GM19035 (cell line): ENCODE measurements at regions not wholly inside any gene's neighbourhood (a gene's known extent, or its start where the extent isn't known, plus 50 kb on each side); places are given as distances from the start of the nearest gene placed in this dataset.

Source experiments
- ATAC-seq: cut with Tn5 transposase; IDR thresholded peaks from one replicate; pipeline ENCODE4 v1.9.1; 2021; ENCODE audit not compliant: unreplicated experiment

DNA sequence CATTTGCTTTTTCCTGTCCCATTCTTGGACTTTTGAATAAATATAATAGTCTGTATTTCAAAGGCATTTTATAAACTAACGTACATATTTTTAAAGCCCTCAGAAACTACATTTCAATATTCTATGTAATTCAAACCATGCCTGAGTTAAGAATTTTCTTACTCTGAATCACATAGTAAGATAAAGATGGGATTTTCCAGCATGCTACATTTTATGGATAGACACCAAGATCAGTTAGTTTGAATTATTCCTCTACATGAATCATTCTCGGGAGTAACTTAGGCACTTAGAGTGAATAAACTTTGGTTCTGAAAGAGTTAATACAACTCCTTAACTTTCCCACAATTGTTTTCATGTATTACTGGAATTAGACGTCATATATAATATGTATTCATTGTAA is 713.3 kb upstream of the CBLB start:
- no peak for ATAC-seq

DNA sequence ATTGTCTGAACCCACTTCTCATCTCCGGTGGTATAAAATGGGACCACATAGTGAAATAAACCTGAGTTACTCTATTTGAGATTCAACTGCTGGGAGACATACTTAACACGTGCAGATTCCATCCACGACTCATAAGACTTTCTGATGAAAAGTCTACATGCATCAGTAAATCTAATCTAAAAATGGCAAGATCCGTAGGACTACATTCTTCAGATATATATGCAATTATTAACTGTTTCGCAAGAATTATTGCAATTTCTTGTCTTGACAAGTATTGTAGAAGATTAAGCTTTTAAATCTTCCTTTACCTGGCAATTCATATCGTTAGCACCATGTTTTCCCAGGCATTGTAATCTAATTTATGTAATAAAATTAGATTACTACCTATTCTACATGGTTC is 718.7 kb upstream of the CBLB start:
- ATAC-seq: no peak

DNA sequence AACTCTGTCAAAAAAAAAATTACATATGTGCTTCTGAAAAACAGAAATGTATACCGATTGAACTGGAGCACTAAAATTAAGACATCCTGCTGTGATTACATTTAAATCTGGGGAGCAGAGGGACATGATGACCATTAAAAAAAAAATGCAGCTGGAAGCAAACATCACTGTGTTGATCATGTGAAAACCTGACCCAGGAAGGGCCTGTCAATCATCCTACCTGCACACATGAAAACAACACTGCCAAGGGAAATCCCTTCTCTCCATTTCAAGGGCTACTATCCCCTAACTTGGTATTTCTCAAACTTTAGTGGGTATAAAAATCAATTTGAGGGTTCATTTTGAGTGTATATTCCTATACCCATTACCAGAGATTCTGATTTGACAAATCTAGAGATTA is 719.9 kb upstream of the CBLB start:
- ATAC-seq: no peak

DNA sequence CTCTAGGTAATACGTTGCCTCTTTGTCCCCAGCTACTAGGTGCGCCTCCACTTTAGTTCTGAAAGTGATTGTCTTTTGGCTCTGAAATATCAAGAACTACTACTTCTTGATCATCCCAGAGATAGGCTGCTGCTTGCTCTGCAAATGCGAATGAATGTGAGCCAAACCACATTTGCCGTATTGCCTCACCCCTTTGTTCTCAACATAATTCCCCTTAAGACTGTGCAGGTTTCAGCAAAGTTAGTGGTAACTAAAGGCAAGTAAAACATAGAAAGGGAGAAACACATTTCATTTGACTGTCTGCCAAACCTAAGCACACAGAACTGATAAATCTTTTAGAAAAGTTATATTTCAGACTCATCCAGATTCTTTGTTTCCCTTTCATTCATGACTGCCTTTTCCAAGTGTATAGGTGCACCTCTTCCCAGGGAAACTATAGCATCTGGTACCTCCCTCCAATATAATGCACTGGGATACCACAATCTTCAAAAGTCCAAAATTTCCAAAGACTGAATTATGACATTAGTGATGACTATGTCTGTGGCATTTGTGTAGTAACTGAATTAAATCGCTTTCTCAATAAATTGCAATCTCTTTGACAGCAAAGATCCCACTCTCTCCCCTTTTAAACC is 720.6 kb upstream of the CBLB start:
- ATAC-seq: no peak

DNA sequence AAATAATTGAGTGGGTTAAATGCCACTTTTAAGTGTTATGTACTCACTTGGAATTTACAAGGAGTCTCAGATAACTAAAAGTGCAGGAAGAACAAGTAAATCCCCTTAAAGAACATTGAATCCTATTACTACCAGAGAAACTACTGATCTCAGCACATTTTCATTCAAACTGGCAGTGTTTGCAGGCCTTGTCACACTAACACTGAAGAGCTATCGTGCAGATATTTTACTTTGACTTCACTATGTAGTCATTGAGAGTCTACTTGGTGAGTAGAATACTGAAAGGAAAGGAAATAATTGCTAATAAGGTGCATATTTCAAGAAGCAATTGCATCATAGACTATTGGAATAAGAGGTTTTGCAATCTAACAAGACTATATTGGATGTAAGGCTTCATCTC is 721.4 kb upstream of the CBLB start:
- no peak for ATAC-seq

DNA sequence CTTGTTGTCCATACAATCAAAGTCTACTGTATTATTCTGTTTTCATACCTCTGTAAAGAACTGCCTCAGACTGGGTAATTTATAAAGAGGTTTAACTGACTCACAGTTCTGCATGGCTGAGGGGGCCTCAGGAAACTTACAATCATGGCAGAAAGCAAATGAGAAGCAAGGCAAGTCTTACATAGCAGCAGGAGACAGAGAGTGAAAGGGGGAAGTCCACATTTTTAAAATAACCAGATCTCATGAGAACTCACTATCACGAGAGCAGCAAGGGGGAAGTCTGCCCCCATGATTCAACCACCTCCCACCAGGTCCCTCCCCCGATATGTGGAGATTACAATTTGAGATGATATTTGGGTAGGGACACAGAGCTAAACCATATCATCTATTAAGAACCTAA is 724.6 kb upstream of the CBLB start:
- ATAC-seq: no peak

DNA sequence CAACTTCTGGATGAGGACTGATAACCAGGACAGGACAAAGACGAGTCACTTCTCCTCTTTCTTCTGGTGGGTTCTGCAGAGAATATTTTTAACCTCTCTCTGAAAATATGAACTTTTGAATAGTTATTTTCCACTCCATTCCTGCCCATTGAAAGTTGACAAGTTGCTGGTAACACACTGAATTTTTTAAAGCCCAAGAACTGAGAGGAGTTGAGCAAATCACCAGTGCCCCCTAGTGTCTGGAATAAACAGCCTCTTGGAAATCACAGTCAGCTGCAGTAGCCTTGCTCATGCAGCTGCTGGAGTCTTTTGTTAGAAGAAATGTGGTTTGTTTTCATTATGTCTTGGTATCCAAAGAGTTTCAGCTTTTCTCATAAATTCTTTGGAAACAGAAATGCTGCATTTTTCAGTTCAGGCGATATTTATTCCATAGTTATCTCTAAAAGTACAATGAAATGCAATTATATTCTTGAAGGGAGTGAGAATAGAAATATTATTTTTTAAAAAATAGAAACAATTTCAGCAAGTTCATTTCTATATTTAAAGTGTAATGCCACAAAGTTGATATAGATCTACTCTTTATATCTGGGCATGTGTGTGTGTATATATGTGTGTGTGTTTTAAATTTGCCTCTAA is 741.0 kb upstream of the CBLB start:
- ATAC-seq: peak; percentile 93

DNA sequence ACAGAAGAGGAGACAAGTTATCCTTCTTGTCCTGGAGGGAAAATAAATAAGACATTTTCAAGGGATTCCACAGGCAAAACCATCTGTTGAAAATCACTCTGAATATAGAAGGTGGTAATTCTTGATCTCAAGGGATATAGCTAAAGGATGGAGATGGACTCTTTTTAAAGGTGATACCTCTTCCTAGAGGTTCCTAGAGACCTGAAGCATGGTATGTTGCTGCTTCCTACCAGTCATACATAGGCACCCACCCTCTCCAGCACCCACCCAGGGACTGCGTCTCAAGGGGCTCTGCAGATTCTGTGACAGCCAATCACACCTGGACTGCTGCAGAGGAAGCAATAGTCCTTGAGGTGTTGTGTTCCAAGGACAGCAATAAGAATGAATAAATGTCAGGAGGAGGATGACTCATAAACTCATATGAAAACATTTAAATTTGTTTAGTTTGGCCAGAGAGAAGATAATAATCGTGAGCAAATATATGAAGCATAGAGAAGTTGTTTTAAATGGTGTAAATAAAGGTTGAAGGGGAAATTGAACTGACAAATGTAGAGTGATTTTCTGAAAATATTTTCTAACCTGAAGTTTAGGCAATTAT is 741.6 kb upstream of the CBLB start:
- no peak for ATAC-seq

DNA sequence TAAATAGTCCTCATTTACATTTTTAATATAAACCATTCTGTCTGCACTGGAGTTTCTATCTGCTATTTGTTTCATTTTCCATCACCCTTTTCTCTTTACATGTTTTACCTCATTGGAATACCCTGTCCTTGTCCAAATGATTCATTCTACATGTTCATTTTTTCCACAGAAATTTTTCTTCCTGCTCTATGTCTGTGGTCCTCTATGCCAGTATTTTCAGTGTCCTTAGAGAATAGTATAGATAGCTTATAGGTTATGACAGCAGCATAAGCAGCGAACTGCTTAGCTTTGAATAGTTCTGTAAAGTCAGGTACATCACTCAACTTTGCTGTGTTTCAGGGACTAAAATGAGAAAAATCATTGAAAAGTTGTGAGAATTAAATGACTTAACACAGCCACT is 742.3 kb upstream of the CBLB start:
- no peak for ATAC-seq

DNA sequence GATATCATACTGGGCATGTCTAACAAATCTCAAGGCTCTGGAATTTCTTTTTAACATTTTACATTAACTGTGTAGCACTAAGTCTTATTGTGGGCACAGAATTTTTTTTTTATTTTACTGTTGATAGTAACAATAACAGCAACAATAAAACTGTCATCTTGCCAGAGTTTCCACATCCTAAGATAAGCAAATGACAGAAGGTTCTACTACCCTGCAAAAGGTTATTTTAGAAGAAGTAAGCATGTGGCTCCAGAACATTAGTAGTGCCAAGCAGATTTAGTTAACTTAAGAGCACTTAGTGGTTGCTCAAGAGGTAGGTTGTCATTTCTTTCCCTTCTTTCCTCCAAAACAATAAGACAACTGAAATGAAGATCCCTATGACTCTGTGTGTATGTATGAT is 743.0 kb upstream of the CBLB start:
- no peak for ATAC-seq

DNA sequence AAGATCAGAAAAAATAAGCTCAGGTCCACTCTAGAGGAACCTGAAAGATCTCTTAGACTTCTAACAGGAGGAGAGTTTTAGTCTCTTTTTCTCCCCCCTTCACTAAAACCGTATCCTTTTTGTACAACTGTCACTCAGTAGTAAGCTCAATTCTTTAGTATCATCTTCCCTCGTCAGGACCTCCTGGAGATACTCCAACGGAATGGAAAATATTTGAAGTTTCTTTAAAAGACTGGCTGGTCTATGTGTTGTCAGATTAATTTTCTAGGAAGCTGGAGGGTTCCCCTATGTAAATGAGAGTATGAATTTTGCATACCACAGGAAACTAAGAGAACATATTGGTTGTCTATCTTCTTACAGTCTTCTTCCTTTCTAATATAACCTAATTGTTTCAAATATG is 747.7 kb upstream of the CBLB start:
- no peak for ATAC-seq

DNA sequence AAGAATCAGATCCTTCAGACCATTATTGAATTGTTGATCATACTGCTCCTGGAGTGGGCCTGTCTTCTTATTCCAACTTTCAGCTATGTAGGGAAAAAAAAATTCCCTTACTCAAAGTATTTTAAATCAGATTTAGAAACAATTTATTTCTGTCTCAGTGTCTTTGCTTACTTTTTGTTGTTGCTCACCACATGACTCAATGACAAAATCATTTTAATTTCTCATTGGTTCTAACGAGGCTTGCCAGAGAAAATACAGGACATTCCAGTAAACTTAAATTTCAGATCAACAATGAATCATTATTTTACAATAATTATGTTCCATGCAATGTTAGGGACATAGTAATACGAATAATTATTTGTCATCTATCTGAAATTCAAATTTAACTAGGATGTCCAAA is 748.5 kb upstream of the CBLB start:
- ATAC-seq: no peak

DNA sequence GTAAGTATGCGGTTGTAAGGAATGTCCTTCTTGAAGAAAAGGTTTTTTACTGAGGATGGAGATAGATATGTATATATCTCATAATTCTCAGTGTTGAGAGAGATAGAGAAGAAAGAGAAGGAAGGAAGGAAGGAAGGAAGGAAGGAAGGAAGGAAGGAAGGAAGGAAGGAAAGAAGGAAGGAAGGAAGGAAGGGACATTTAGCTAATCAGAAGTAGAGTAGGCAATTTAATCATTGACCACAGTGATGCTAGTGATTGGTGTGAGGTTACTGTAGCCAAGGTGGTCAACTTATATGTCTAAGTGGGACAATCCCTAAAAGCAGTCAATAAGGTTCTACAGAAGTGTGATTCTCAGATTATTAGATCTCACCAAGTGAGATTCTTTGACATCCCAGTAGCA is 751.8 kb upstream of the CBLB start:
- no peak for ATAC-seq

DNA sequence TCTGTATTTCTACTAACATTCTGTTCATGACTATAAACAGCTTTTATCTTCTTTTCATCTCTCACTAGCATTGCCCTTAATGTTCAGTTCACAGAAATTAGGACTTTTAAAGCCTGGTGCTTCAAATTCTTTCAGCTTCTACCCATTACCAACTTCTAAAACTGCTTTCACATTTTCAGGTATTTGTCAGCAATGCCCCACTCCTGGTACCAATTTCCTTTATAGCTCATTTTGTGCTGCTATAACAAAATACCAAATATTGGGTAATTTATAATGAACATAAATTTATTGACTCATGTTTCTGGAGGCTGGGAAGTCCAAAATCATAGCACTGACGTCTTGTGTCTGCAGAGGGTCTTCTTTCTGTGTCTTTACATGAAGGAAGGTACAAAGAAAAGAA is 753.1 kb upstream of the CCDC54 start:
- no peak for ATAC-seq

DNA sequence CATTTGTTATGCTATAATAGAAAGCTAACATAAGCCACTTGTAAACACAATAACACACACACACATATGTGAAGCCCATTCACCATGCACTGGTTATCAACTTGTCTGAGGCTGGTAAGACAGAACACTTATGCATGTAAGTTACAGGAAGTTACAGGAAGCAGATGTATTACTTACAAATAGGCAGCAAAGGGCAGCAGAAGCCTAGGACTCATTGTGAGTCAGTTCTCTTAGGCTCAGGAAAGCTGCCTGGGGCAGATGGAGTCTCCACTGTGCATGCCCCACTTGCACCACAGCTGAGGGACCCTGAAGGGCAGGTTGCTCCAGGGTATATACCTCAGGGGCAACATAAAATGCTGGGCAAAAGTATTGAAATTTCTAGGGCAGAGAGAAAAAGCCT is 748.8 kb upstream of the CCDC54 start:
- no peak for ATAC-seq

DNA sequence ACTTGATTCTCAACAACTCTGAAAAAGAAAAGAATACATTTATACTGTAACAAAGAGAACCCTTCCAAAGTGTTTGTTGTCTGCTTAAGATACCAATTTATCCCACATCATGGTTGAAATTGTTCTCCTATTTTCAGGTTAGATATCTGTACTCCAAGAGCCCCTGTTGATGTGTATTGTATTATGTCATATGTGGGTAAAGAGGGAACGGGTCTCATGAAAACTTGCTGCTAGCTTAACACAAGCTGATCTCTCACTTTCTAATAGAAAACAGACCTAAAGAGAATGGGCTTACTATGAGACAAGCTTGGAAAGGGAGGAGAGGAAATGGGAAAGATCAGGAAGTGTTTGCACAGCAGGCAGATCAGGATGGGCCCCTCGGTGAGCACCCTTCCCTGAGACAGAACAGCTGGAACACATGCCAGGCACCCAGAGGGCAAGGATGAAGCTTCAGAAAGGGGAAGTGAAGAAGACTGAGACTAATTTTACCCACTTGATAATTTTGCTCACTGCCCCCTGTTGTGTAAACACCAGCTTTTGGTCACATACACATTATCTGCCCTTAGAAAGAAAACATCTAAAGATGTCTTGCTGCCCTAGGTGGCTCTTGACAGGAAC is 747.9 kb upstream of the CCDC54 start:
- ATAC-seq: peak; percentile 86

DNA sequence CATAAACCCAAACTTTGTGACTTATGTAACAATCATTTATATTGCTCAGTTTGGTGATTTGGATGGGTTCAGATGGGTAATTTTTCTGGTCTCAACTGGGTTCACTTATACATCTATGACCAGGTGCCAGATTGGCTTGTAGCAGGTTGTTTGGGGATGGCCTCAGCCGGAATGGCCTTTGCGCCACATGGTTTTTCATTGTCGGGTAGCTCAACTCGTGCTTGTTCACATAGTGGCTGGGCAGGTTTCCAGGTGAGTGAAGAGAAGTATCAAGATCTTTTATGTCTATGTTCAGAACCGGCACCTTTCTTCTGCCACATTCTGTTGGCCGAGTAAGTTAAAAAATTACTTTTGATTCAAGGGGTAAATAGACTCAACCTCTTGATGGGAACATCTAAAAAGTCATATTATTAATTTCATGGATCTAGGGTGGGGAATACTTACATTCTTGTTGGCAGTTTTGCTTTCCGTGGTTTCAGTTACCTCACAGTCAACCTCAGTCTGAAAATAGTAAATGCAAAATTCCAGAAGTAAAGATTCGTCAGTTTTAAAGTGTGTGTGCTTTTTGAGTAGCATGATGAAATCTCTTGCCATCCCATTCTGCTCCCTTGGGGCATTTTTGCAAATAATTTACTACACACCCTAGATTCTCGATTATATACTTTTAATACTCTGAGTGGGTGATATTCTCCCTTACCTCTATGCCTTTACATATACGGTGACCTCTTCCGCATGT is 745.7 kb upstream of the CCDC54 start:
- no peak for ATAC-seq

DNA sequence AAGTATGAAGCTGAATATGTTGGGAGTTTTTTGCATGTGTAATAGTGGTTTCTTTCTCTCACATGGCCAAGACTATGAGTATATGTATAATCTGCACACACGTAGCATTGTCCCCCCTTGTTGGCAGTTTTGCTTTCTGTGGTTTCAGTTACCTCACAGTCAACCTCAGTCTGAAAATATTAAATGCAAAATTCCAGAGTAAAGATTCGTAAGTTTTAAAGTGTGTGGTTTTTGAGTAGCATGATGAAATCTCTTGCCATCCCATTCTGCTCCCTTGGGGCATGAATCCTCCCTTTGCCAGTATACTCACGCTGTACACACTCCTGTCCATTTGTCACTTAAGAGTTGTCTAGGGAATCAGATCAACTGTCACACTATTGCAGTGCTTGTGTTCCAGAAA is 742.0 kb upstream of the CCDC54 start:
- ATAC-seq: no peak

DNA sequence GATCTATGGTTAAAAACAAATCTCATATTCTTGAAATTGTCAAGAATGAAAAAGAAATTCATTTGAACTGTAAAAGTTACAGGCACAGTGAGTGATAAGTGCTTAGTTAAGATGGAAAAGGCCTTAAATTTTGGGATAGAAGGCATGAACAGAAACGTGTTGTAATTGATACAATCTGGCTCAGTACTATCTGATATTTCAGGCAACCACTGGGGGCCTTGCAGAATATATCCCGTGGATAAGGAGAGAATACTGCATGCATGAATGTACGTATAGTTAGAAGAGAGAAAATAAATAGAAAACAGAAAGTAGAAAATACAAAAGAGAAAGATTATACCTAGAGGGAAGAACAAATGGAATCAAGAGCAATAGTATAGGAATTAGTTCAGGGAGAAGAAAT is 741.4 kb upstream of the CCDC54 start:
- ATAC-seq: no peak

DNA sequence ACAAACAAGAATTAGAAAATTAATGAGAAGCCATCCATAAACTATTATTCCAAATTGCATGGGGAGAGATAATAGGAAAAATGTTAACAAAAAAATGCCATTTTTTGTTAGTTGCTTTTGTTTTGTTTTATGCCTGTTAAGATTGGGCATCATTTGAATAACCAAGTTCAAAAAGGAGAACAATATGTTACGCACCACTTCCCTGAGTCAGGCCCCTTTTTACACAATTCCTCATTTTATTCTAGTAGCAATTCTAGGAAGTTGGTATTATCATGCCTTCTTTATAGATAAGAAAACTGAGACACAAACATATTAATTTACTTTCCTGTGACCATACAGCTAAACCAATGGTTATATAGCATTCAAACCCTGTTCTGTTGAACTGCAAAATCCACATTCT is 736.9 kb upstream of the CCDC54 start:
- ATAC-seq: no peak

DNA sequence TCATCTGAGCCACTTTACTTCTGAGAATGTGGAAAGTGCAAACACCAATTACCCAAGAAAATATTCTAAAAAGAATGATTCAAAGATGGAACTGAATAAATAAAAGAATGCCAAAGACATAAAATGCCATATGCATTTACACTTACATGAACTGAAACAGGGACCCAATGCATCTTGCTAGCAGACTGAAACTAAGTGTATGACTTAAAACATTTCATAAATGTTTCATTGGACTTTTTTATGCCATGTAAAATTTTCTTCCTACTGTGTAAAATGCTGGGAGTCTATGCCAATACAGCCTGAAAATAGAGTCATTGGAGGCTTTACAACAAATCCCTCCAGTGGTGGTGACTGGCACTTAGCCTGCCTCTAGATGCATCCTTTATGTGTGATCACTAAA is 735.1 kb upstream of the CCDC54 start:
- no peak for ATAC-seq

DNA sequence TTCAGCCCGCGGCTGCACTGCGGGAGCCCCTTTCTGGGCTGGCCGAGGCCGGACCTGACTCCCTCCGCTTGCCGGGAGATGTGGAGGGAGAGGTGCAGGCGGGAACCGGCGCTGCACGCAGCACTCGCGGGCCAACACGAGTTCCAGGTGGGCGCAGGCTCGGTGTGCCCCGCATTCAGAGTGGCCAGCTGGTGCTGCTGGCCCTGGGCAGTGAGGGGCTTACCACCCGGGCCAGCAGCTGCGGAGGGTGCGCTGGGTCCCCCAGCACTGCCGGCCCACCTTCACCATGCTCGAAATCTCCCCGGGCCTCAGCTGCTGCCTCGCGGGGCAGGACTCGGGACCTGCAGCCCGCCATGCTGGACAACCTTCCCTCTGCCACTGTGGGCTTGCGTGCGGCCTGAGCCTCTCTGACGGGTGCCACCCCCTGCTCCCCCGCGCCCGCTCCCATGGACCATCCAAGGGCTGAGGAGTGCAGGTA is 733.5 kb upstream of the CCDC54 start:
- no peak for ATAC-seq
